ENCODE measurements at regions not wholly inside any gene's neighbourhood (a gene's known extent, or its start where the extent isn't known, plus 50 kb on each side); places are given as distances from the start of the nearest gene placed in this dataset.

DNA sequence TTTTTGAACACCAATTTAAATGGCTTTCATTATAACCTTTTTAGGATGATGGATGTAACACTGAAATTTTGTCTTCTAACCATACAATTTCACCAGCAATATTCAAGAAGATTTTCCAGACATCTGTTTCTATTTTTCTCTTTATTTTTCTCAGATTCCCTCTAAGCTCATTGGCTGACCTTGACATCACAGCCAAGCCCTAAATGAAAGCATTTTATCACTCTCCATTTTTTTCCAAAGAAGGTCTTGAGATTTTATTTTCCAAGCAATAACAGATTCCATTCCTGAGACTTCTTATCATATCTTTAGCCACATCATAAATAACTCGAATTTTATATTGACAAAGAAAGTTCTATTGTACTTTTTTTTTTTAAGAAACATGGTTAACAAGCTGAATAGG is 392.6 kb upstream of the THBS1 start:
- H3K9me3 ChIP-seq (replicated peaks; ENCODE audit: control insufficient read depth, insufficient read depth, low read length): no peaks in the 10 kb centered on the region
- H3K27me3 ChIP-seq (ENCODE audit: control insufficient read depth in 2 of 2, insufficient read depth in 2 of 2, low read length in 2 of 2): no peaks in the 10 kb centered on the region
- peaks cover 11% of the 10 kb centered on the region for H3K4me1 ChIP-seq (ENCODE audit: control insufficient read depth, extremely low read depth, insufficient read depth, low read length)
- no peaks in the 10 kb centered on the region for H3K79me2 ChIP-seq (ENCODE audit: control insufficient read depth, insufficient read depth, low read length)
- no peak overlapping the region for H3K27ac ChIP-seq (ENCODE audit: insufficient read depth, low read depth, low read length)
- DNase-seq (ENCODE audit: low read depth, low spot score): no peak
- intact Hi-C loops (cut with micrococcal nuclease): no loop called here
- no peaks in the 10 kb centered on the region for H3K36me3 ChIP-seq (ENCODE audit: control insufficient read depth in 2 of 2, extremely low read depth in 1 of 2, insufficient read depth in 2 of 2, low read length in 2 of 2)
- dilution Hi-C loops (cut with MboI; ENCODE audit: extremely low pct_ligation_motif_present, low sequenced_read_pairs): loop anchor here (25.0 kb wide), 1 partner anchor 174 kb away; no protein-coding TSS in a partner anchor
- no peaks in the 10 kb centered on the region for H4K20me1 ChIP-seq (replicated peaks; ENCODE audit: control insufficient read depth, extremely low read depth, insufficient read depth, low read length)
- FAIRE-seq: no peak
- no peak overlapping the region for H2AFZ ChIP-seq (ENCODE audit: low read depth, low read length)
- no peaks in the 10 kb centered on the region for H3K9me1 ChIP-seq (replicated peaks; ENCODE audit: control insufficient read depth, extremely low read depth, insufficient read depth, low read length)
- ChIA-PET POLR2A (interaction anchor here (1.5 kb wide), 1 partner anchor 393 kb away, joined by 3 read pairs; the partner anchor contains the start of gene THBS1), CTCF (interaction anchor here (1.1 to 2.0 kb wide), 4 partner anchors 9 to 59 kb away, joined by 3 to 7 read pairs (median 6); no protein-coding TSS in a partner anchor)
- no peak overlapping the region for H3K9ac ChIP-seq (replicated peaks; ENCODE audit: extremely low read depth, insufficient read depth, low read length)
- no peak overlapping the region for H3K4me2 ChIP-seq (ENCODE audit: insufficient read depth, low read length)
- BruUV-seq (replicated peaks): no TSS peak
- H3K4me3 ChIP-seq (replicated peaks in 1 of 3; ENCODE audit: insufficient read depth in 1 of 3, low read depth in 1 of 3, low read length in 3 of 3): no peak overlapping the region
- TF ChIP-seq POLR2A (IDR thresholded peaks at IDR 0.05; ENCODE audit: low read depth, low read length): no peak
- no peak for TF ChIP-seq MYC (IDR thresholded peaks at IDR 0.05; ENCODE audit: low read depth, low read length)
- TF ChIP-seq, protein P1, sequence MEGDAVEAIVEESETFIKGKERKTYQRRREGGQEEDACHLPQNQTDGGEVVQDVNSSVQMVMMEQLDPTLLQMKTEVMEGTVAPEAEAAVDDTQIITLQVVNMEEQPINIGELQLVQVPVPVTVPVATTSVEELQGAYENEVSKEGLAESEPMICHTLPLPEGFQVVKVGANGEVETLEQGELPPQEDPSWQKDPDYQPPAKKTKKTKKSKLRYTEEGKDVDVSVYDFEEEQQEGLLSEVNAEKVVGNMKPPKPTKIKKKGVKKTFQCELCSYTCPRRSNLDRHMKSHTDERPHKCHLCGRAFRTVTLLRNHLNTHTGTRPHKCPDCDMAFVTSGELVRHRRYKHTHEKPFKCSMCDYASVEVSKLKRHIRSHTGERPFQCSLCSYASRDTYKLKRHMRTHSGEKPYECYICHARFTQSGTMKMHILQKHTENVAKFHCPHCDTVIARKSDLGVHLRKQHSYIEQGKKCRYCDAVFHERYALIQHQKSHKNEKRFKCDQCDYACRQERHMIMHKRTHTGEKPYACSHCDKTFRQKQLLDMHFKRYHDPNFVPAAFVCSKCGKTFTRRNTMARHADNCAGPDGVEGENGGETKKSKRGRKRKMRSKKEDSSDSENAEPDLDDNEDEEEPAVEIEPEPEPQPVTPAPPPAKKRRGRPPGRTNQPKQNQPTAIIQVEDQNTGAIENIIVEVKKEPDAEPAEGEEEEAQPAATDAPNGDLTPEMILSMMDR (IDR thresholded peaks at IDR 0.05; ENCODE audit: extremely low read depth in 1 of 2, insufficient read depth in 1 of 2, low read depth in 1 of 2, low read length in 2 of 2): no peak
- TF ChIP-seq FOS (IDR thresholded peaks at IDR 0.05; ENCODE audit: borderline replicate concordance, insufficient read depth, low read length): no peak
- TF ChIP-seq, protein P2, sequence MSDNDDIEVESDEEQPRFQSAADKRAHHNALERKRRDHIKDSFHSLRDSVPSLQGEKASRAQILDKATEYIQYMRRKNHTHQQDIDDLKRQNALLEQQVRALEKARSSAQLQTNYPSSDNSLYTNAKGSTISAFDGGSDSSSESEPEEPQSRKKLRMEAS (IDR thresholded peaks at IDR 0.05; ENCODE audit: insufficient read depth, insufficient read length): no peak
- no peak for TF ChIP-seq EZH2 (IDR thresholded peaks at IDR 0.05; ENCODE audit: borderline replicate concordance, low read depth, low read length, severe bottlenecking)
- no peak for TF ChIP-seq POLR2AphosphoS5 (IDR thresholded peaks at IDR 0.05; ENCODE audit: insufficient read depth, low read depth, low read length)
- TF ChIP-seq GATA2 (IDR thresholded peaks at IDR 0.05; ENCODE audit: insufficient read depth, insufficient read length, low read depth, low read length): no peak
- TF ChIP-seq JUN (IDR thresholded peaks at IDR 0.05; ENCODE audit: borderline replicate concordance, insufficient read depth, insufficient read length, low read depth): no peak

Data from endothelial cell of umbilical vein (primary cell).